ENCODE measurements at regions not wholly inside any gene's neighbourhood (a gene's known extent, or its start where the extent isn't known, plus 50 kb on each side); places are given as distances from the start of the nearest gene placed in this dataset.

- TF ChIP-seq CTCF (conservative IDR thresholded peaks at IDR 0.05; ENCODE audit: low read depth, low read length) (no peak), EZH2 (IDR thresholded peaks at IDR 0.05; ENCODE audit: borderline replicate concordance, low read depth, low read length, poor library complexity, severe bottlenecking) (no peak)
These were observed 321.6 kb upstream of the TNP1 start for GRCh38 chr2:217181512-217181911.
